Astrocyte (in vitro differentiated cells and primary cell): ENCODE measurements at regions not wholly inside any gene's neighbourhood (a gene's known extent, or its start where the extent isn't known, plus 50 kb on each side); places are given as distances from the start of the nearest gene placed in this dataset.

Experiments used
- EZH2 ChIP-seq: IDR thresholded peaks from 2 replicates; pipeline ENCODE4 v1.6.1; 2012; ENCODE audit warnings: mild to moderate bottlenecking, low read length, inconsistent platforms; ENCODE audit not compliant: insufficient read depth
- TF ChIP-seq, protein P1 (sequence below): IDR thresholded peaks from 2 replicates; pipeline ENCODE4 v1.5.1; 2011; ENCODE audit warnings: low read depth, mild to moderate bottlenecking, inconsistent platforms, low read length, moderate library complexity; ENCODE audit not compliant: insufficient read depth

DNA sequence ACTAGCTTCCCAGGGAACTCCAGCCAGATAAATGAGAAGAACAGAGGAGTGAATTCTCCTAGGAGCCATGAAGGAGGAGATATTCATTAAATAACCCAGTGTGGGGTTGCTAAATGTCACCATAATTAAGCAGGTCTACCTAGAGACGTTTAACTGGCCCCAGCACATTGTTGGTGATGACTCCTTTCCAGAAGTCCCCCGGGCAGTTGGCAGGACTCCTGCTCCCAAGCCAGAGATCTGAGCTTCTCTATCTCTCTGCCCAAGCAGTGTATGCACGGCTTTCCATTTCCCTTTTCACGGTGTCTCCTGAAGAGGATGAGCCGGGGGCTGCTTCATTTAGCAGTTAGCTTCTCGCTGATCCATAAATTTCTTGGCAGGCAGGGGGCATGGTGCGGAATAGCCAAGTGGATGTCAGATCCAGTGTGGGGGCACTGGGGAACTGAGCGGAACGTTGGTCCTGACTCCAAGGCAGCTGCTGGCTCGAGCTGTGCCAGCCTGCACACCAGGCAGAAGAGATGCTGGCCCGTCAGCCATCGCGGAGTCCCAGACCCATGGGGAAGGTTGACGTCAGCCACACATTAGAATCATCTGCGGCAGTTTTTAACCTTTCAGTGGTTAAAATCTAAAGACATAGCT is 142.0 kb upstream of the NPY start:
- TF ChIP-seq, protein P1, sequence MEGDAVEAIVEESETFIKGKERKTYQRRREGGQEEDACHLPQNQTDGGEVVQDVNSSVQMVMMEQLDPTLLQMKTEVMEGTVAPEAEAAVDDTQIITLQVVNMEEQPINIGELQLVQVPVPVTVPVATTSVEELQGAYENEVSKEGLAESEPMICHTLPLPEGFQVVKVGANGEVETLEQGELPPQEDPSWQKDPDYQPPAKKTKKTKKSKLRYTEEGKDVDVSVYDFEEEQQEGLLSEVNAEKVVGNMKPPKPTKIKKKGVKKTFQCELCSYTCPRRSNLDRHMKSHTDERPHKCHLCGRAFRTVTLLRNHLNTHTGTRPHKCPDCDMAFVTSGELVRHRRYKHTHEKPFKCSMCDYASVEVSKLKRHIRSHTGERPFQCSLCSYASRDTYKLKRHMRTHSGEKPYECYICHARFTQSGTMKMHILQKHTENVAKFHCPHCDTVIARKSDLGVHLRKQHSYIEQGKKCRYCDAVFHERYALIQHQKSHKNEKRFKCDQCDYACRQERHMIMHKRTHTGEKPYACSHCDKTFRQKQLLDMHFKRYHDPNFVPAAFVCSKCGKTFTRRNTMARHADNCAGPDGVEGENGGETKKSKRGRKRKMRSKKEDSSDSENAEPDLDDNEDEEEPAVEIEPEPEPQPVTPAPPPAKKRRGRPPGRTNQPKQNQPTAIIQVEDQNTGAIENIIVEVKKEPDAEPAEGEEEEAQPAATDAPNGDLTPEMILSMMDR, result no peak
- TF ChIP-seq EZH2, result no peak
